Activated CD4-positive, alpha-beta memory T cell treated with anti-CD3 and anti-CD28 coated beads, Interleukin-2, amount 10 ng/mL, durations not matched to agents 7 days and 5 days (primary cell): ENCODE measurements at regions not wholly inside any gene's neighbourhood (a gene's known extent, or its start where the extent isn't known, plus 50 kb on each side); places are given as distances from the start of the nearest gene placed in this dataset.

Experiments used
- CTCF ChIA-PET: fragments of 350-600 bp; sonication (Branson Sonifier 250); formaldehyde crosslinking; loops from one replicate; lab custom pipeline; 2021; ENCODE audit warnings: antibody characterized with exemption, inconsistent platforms; lab: Charles Lee
- POLR2A ChIA-PET: fragments of 350-600 bp; sonication (Branson Sonifier 250); formaldehyde crosslinking; loops from one replicate; lab custom pipeline; 2021; ENCODE audit warnings: antibody characterized with exemption; lab: Charles Lee
- DNase-seq: peaks from one replicate; pipeline ENCODE4 v3.0.0-alpha.2; 2020
- H3K27ac Mint-ChIP-seq: one replicate; pipeline ENCODE4 v1.8.0; 2021; ENCODE audit warnings: mild to moderate bottlenecking, mixed read lengths
- H3K27me3 Mint-ChIP-seq: one replicate; pipeline ENCODE4 v1.8.0; 2021; ENCODE audit warnings: mixed read lengths
- H3K36me3 Mint-ChIP-seq: one replicate; pipeline ENCODE4 v1.8.0; 2021; ENCODE audit warnings: low read depth, mixed read lengths
- H3K4me1 Mint-ChIP-seq: one replicate; pipeline ENCODE4 v1.8.0; 2021; ENCODE audit warnings: mixed read lengths
- H3K4me3 Mint-ChIP-seq: one replicate; pipeline ENCODE4 v1.8.0; 2021; ENCODE audit warnings: mild to moderate bottlenecking, mixed read lengths
- H3K9me3 Mint-ChIP-seq: one replicate; pipeline ENCODE4 v1.8.0; 2021; ENCODE audit warnings: mixed read lengths

DNA sequence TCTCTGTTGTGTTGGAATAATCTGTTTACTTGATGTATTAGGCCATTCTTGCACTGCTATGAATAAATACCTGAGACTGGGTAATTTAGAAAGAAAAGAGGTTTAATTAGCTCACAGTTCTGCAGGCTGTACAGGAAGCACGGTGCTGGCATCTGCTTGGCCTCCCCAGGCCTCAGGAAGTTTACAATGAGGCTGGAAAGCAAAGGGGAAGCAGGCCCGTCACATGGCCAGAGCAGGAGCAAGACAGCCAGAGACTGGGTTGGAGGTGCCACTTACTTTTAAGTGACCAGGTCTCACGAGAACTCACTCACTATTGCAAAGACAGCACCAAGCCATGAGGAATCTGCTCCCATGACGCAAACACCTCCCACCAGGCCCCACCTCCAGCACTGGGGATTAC, 50.6 kb upstream of the FUCA2 start:
- POLR2A ChIA-PET, result interaction anchor here (0.8 to 1.2 kb wide), 2 partner anchors 11 to 12 kb away, joined by 3 read pairs; no protein-coding TSS in a partner anchor
- no peak for DNase-seq
- Mint-ChIP-seq H3K4me3 (no peak overlapping the region), H3K27ac (no peak overlapping the region), H3K36me3 (peaks cover 20% of the 10 kb centered on the region), H3K27me3 (no peaks in the 10 kb centered on the region), H3K9me3 (no peaks in the 10 kb centered on the region), H3K4me1 (peaks cover 33% of the 10 kb centered on the region)
- CTCF ChIA-PET, result no interaction called here
